ENCODE measurements at regions not wholly inside any gene's neighbourhood (a gene's known extent, or its start where the extent isn't known, plus 50 kb on each side); places are given as distances from the start of the nearest gene placed in this dataset.

DNA sequence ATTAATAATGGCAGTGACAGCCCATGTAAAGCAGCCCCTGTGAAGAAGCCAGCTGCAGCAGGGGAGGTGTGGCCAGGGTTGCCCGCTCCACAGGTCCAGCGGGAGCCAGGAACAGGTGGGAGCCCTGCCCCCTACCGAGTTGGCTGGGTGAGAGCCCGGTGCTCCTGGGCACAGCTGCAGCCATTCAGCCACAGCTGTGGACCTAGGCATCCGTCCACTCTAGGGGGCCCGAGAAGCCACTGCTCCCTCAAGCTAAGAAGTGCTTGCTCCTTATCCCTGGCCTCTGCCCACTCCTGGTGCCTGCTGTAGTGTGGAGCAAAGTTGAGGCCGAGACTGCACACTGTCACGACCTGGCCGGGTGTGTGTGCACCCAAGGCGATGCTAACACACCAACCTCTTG lies 1469.0 kb downstream of the PCDH7 start:
- intact Hi-C loops (cut with DNase I) = no loop called here
- no peak for TF ChIP-seq POLR2A (IDR thresholded peaks at IDR 0.05)
- TF ChIP-seq, protein P1, sequence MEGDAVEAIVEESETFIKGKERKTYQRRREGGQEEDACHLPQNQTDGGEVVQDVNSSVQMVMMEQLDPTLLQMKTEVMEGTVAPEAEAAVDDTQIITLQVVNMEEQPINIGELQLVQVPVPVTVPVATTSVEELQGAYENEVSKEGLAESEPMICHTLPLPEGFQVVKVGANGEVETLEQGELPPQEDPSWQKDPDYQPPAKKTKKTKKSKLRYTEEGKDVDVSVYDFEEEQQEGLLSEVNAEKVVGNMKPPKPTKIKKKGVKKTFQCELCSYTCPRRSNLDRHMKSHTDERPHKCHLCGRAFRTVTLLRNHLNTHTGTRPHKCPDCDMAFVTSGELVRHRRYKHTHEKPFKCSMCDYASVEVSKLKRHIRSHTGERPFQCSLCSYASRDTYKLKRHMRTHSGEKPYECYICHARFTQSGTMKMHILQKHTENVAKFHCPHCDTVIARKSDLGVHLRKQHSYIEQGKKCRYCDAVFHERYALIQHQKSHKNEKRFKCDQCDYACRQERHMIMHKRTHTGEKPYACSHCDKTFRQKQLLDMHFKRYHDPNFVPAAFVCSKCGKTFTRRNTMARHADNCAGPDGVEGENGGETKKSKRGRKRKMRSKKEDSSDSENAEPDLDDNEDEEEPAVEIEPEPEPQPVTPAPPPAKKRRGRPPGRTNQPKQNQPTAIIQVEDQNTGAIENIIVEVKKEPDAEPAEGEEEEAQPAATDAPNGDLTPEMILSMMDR (IDR thresholded peaks at IDR 0.05) = no peak
- H3K27ac ChIP-seq = no peak overlapping the region

DNA sequence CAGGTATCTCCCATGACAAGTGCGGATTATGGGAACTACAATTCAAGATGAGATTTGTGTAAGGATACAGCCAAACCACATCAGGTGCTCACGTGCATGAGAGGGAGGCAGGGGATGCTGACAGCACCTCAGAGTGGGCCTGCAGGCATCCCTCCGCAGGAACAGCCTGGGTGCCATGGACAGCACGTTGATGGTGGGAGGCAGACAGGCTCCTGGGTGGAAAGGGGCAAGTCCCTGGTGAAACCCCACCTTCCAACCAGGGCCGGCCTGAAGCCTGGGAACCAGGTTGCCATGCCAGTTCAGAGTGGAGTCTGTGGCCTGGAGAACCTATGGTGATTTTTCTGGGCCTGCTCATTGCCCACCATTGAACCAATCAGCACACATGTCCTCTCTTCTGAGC lies 1469.6 kb downstream of the PCDH7 start:
- Histone ChIP-seq H3K4me1 (replicated peaks in 1 of 2) (no peaks in the 10 kb centered on the region), H3K4me3 (no peak overlapping the region), H3K27ac (no peak overlapping the region), H3K27me3 (no peaks in the 10 kb centered on the region), H3K36me3 (replicated peaks in 1 of 2) (no peaks in the 10 kb centered on the region), H3K9me3 (replicated peaks in 1 of 3) (no peaks in the 10 kb centered on the region)
- DNase-seq = no peak
- TF ChIP-seq, protein P1 (IDR thresholded peaks at IDR 0.05) = no peak
- TF ChIP-seq POLR2A (IDR thresholded peaks at IDR 0.05) = no peak
- intact Hi-C loops (cut with DNase I) = no loop called here
- 76 to 82% (median 79%) methylated on average over 4 to 5 of the region's 5 CpGs for WGBS, 4 donors

More for the DNA sequence above, 1469.0 kb downstream of the PCDH7 start:
- Histone ChIP-seq H3K9me3 (replicated peaks in 1 of 3) (no peaks in the 10 kb centered on the region), H3K4me3 (no peak overlapping the region), H3K27me3 (no peaks in the 10 kb centered on the region), H3K36me3 (replicated peaks in 1 of 2) (no peaks in the 10 kb centered on the region), H3K4me1 (replicated peaks in 1 of 2) (no peaks in the 10 kb centered on the region)
- 69 to 90% (median 86%) methylated on average over 10 of the region's 10 CpGs for WGBS, 4 donors
- no peak for DNase-seq

GRCh38 chr4:32191961-32192360 lies 1471.8 kb downstream of the PCDH7 start:
- TF ChIP-seq, protein P1 (IDR thresholded peaks at IDR 0.05) = no peak
- TF ChIP-seq POLR2A (IDR thresholded peaks at IDR 0.05) = no peak
- intact Hi-C loops (cut with DNase I) = no loop called here
- Histone ChIP-seq H3K4me1 (replicated peaks in 1 of 2) (no peaks in the 10 kb centered on the region), H3K36me3 (replicated peaks in 1 of 2) (no peaks in the 10 kb centered on the region), H3K4me3 (no peak overlapping the region), H3K27ac (no peak overlapping the region), H3K27me3 (no peaks in the 10 kb centered on the region), H3K9me3 (replicated peaks in 1 of 3) (no peaks in the 10 kb centered on the region)
- WGBS, 4 donors = 39 to 53% (median 46%) methylated on average over 4 of the region's 4 CpGs
- DNase-seq = no peak

- no peak for DNase-seq
Measured at GRCh38 chr4:32192363-32192762, 1472.2 kb downstream of the PCDH7 start.

More at GRCh38 chr4:32192363-32192762, 1472.2 kb downstream of the PCDH7 start:
- no peak overlapping the region for H3K27ac ChIP-seq
- no peak overlapping the region for H3K4me3 ChIP-seq
- intact Hi-C loops (cut with DNase I) = no loop called here
- H3K36me3 ChIP-seq (replicated peaks in 1 of 2) = no peaks in the 10 kb centered on the region
- no peak for TF ChIP-seq POLR2A (IDR thresholded peaks at IDR 0.05)
- TF ChIP-seq, protein P1 (IDR thresholded peaks at IDR 0.05) = no peak
- H3K9me3 ChIP-seq (replicated peaks in 1 of 3) = no peaks in the 10 kb centered on the region
- no peaks in the 10 kb centered on the region for H3K4me1 ChIP-seq (replicated peaks in 1 of 2)
- H3K27me3 ChIP-seq = no peaks in the 10 kb centered on the region

Data from adrenal gland (tissue), 9 donors.